ENCODE measurements at regions not wholly inside any gene's neighbourhood (a gene's known extent, or its start where the extent isn't known, plus 50 kb on each side); places are given as distances from the start of the nearest gene placed in this dataset.

DNA sequence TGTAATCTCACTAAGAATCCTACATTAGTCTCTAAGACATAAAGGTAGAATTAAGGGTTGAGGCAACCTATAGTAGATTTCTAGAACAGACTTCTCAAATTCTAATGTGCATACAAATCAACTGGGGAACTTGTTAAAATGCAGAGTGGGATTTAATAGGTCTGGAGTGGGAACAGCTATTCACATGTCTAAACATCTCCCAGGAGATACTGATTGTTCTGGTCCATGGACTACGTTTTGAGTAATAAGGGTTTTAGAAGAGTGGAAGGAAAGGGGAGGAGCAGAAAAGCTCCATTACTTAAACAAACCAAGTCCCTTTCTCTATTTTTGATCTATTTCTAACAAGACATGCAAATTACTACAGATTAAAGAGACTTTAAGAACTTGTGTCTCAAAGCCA lies 524.8 kb downstream of the TUSC7 start:
- no peaks in the 10 kb centered on the region for H3K9me3 Mint-ChIP-seq (ENCODE audit: unreplicated experiment)
- CTCF ChIA-PET: no interaction called here
- H3K4me1 Mint-ChIP-seq (ENCODE audit: low read depth, unreplicated experiment): no peaks in the 10 kb centered on the region

DNA sequence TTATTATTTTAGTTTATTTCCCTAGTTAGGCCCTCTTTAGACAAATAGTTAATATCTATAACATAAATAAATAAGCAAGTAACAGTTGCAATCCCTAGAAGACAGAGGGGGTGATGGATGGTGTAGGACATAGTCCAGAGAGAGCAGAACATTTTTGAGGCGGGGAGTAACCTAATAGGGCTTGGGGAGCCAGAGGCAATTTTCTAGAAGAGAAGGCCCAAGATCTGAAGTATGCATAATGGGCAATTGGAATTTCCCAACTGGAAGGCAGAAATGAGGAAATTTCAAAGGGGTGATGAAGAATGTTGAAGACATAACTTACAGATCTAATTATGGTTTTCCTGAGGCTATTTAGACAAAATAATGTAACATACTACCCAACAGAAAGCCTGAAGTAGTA lies 525.7 kb downstream of the TUSC7 start:
- ChIA-PET CTCF (no interaction called here), POLR2A (no interaction called here)
- Histone ChIP-seq H3K4me1 (no peaks in the 10 kb centered on the region), H3K27me3 (replicated peaks; ENCODE audit: control insufficient read depth, insufficient read depth, low read length) (no peaks in the 10 kb centered on the region; the same call in 1 of the 2 replicates), H3K4me3 (ENCODE audit: low read depth, low read length) (no peak overlapping the region), H3K9me3 (no peaks in the 10 kb centered on the region), H3K36me3 (ENCODE audit: control insufficient read depth, insufficient read depth, low read length) (no peaks in the 10 kb centered on the region)
- DNase-seq: no peak
- Mint-ChIP-seq H3K4me3 (ENCODE audit: unreplicated experiment) (no peak overlapping the region), H3K27me3 (ENCODE audit: insufficient read depth, unreplicated experiment) (no peaks in the 10 kb centered on the region), H3K36me3 (ENCODE audit: insufficient read depth, unreplicated experiment) (no peaks in the 10 kb centered on the region), H3K27ac (ENCODE audit: unreplicated experiment) (no peak overlapping the region), H3K9me3 (ENCODE audit: unreplicated experiment) (no peaks in the 10 kb centered on the region), H3K4me1 (ENCODE audit: low read depth, unreplicated experiment) (no peaks in the 10 kb centered on the region)
- TF ChIP-seq, protein P1, sequence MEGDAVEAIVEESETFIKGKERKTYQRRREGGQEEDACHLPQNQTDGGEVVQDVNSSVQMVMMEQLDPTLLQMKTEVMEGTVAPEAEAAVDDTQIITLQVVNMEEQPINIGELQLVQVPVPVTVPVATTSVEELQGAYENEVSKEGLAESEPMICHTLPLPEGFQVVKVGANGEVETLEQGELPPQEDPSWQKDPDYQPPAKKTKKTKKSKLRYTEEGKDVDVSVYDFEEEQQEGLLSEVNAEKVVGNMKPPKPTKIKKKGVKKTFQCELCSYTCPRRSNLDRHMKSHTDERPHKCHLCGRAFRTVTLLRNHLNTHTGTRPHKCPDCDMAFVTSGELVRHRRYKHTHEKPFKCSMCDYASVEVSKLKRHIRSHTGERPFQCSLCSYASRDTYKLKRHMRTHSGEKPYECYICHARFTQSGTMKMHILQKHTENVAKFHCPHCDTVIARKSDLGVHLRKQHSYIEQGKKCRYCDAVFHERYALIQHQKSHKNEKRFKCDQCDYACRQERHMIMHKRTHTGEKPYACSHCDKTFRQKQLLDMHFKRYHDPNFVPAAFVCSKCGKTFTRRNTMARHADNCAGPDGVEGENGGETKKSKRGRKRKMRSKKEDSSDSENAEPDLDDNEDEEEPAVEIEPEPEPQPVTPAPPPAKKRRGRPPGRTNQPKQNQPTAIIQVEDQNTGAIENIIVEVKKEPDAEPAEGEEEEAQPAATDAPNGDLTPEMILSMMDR (IDR thresholded peaks at IDR 0.05; ENCODE audit: insufficient read depth in 1 of 2, low read depth in 1 of 2, low read length in 1 of 2, severe bottlenecking in 1 of 2, unreplicated experiment in 1 of 2): no peak
- no TSS peak for BruUV-seq (replicated peaks)
- intact Hi-C loops (cut with micrococcal nuclease; ENCODE audit: unreplicated experiment): no loop called here

More for the DNA sequence above, 524.8 kb downstream of the TUSC7 start:
- POLR2A ChIA-PET: no interaction called here
- no peak for DNase-seq
- no peaks in the 10 kb centered on the region; the same call in 1 of the 2 replicates for H3K27me3 ChIP-seq (replicated peaks; ENCODE audit: control insufficient read depth, insufficient read depth, low read length)
- no peaks in the 10 kb centered on the region for H3K36me3 ChIP-seq (ENCODE audit: control insufficient read depth, insufficient read depth, low read length)
- H3K27me3 Mint-ChIP-seq (ENCODE audit: insufficient read depth, unreplicated experiment): peaks cover 2% of the 10 kb centered on the region
- H3K4me3 ChIP-seq (ENCODE audit: low read depth, low read length): no peak overlapping the region
- BruUV-seq (replicated peaks): no TSS peak
- no peaks in the 10 kb centered on the region for H3K4me1 ChIP-seq
- no peak overlapping the region for H3K27ac Mint-ChIP-seq (ENCODE audit: unreplicated experiment)
- no peaks in the 10 kb centered on the region for H3K36me3 Mint-ChIP-seq (ENCODE audit: insufficient read depth, unreplicated experiment)
- H3K9me3 ChIP-seq: no peaks in the 10 kb centered on the region
- intact Hi-C loops (cut with micrococcal nuclease; ENCODE audit: unreplicated experiment): no loop called here
- no peak overlapping the region for H3K4me3 Mint-ChIP-seq (ENCODE audit: unreplicated experiment)
- TF ChIP-seq, protein P1 (IDR thresholded peaks at IDR 0.05; ENCODE audit: insufficient read depth in 1 of 2, low read depth in 1 of 2, low read length in 1 of 2, severe bottlenecking in 1 of 2, unreplicated experiment in 1 of 2): no peak

DNA sequence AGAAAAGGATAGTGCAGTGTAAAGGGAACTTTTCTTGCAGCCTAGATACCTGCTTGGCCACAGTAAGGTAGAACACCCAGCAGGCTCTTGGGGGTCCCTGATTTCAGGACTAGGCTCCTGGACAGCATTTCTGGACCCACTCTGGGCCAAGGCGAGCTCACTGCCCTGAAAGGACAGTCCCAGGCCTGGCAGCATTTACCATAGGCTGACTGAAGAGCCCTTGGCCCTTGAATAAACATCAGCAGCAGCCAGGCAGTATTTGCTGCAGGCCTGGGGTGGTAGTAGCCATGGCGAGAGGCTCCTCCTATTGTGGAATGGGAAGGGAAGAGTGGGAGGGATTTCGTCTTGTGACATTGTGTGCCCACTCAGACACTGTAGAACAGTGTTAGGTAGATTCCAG lies 529.2 kb downstream of the TUSC7 start:
- no peak overlapping the region for H3K4me3 ChIP-seq (ENCODE audit: low read depth, low read length)
- Mint-ChIP-seq H3K4me1 (ENCODE audit: low read depth, unreplicated experiment) (no peaks in the 10 kb centered on the region), H3K9me3 (ENCODE audit: unreplicated experiment) (no peaks in the 10 kb centered on the region), H3K27me3 (ENCODE audit: insufficient read depth, unreplicated experiment) (no peaks in the 10 kb centered on the region), H3K27ac (ENCODE audit: unreplicated experiment) (no peak overlapping the region), H3K4me3 (ENCODE audit: unreplicated experiment) (no peak overlapping the region), H3K36me3 (ENCODE audit: insufficient read depth, unreplicated experiment) (no peaks in the 10 kb centered on the region)
- intact Hi-C loops (cut with micrococcal nuclease; ENCODE audit: unreplicated experiment): no loop called here
- H3K27me3 ChIP-seq (replicated peaks; ENCODE audit: control insufficient read depth, insufficient read depth, low read length): no peaks in the 10 kb centered on the region; the same call in 1 of the 2 replicates
- TF ChIP-seq, protein P1 (IDR thresholded peaks at IDR 0.05; ENCODE audit: insufficient read depth in 1 of 2, low read depth in 1 of 2, low read length in 1 of 2, severe bottlenecking in 1 of 2, unreplicated experiment in 1 of 2): no peak
- H3K36me3 ChIP-seq (ENCODE audit: control insufficient read depth, insufficient read depth, low read length): no peaks in the 10 kb centered on the region
- H3K9me3 ChIP-seq: no peaks in the 10 kb centered on the region
- H3K4me1 ChIP-seq: no peaks in the 10 kb centered on the region
- CTCF ChIA-PET: no interaction called here
- BruUV-seq (replicated peaks): no TSS peak
- POLR2A ChIA-PET: no interaction called here
- no peak for DNase-seq
